Astrocyte of the cerebellum (primary cell): ENCODE measurements at regions not wholly inside any gene's neighbourhood (a gene's known extent, or its start where the extent isn't known, plus 50 kb on each side); places are given as distances from the start of the nearest gene placed in this dataset.

Experiments used
- DNase-seq: peaks from one replicate; pipeline ENCODE4 v3.0.0-alpha.2; 2011; ENCODE audit warnings: low read depth
- H3K4me3 ChIP-seq: 2 replicates; pipeline ENCODE4 v1.5.1; 2011; ENCODE audit warnings: mild to moderate bottlenecking, low read depth, low read length, moderate library complexity
- CTCF ChIP-seq: IDR thresholded peaks from 2 replicates; pipeline ENCODE4 v1.5.1; 2012; ENCODE audit warnings: low read length, low read depth, moderate library complexity, mild to moderate bottlenecking; ENCODE audit errors: missing control alignments
- in situ Hi-C: cut with HindIII; loops from 2 replicates; pipeline ENCODE4 v1.10.0; 2017; ENCODE audit warnings: low sequenced_read_pairs

- in situ Hi-C loops, result no loop called here
Observed at GRCh38 chr9:93826905-93827544, 128.1 kb downstream of the BARX1 start.

GRCh38 chr9:93826209-93826608 is 128.9 kb downstream of the BARX1 start:
- no peak for DNase-seq
- peak; percentile 24 for TF ChIP-seq CTCF
- no peak overlapping the region for H3K4me3 ChIP-seq
- in situ Hi-C loops, result no loop called here

More at GRCh38 chr9:93826905-93827544, 128.1 kb downstream of the BARX1 start:
- no peak overlapping the region for H3K4me3 ChIP-seq
- TF ChIP-seq CTCF, result no peak
- no peak for DNase-seq

- in situ Hi-C loops, result no loop called here
- DNase-seq, result no peak
- H3K4me3 ChIP-seq, result no peak overlapping the region
- no peak for TF ChIP-seq CTCF
Observed at GRCh38 chr9:93825348-93826115, 129.6 kb downstream of the BARX1 start.

GRCh38 chr9:93824386-93825294 is 130.5 kb downstream of the BARX1 start:
- DNase-seq, result no peak
- in situ Hi-C loops, result no loop called here

GRCh38 chr9:93823245-93824072 is 131.7 kb downstream of the BARX1 start:
- in situ Hi-C loops, result no loop called here
- DNase-seq, result no peak
- no peak overlapping the region for H3K4me3 ChIP-seq
- no peak for TF ChIP-seq CTCF

More at GRCh38 chr9:93824386-93825294, 130.5 kb downstream of the BARX1 start:
- no peak for TF ChIP-seq CTCF
- H3K4me3 ChIP-seq, result no peak overlapping the region
